GM19023 (cell line): ENCODE measurements at regions not wholly inside any gene's neighbourhood (a gene's known extent, or its start where the extent isn't known, plus 50 kb on each side); places are given as distances from the start of the nearest gene placed in this dataset.

Experiments
- ATAC-seq: cut with Tn5 transposase; IDR thresholded peaks from one replicate; pipeline ENCODE4 v1.9.1; 2021; ENCODE audit warnings: mild to moderate bottlenecking, moderate library complexity; ENCODE audit not compliant: unreplicated experiment

DNA sequence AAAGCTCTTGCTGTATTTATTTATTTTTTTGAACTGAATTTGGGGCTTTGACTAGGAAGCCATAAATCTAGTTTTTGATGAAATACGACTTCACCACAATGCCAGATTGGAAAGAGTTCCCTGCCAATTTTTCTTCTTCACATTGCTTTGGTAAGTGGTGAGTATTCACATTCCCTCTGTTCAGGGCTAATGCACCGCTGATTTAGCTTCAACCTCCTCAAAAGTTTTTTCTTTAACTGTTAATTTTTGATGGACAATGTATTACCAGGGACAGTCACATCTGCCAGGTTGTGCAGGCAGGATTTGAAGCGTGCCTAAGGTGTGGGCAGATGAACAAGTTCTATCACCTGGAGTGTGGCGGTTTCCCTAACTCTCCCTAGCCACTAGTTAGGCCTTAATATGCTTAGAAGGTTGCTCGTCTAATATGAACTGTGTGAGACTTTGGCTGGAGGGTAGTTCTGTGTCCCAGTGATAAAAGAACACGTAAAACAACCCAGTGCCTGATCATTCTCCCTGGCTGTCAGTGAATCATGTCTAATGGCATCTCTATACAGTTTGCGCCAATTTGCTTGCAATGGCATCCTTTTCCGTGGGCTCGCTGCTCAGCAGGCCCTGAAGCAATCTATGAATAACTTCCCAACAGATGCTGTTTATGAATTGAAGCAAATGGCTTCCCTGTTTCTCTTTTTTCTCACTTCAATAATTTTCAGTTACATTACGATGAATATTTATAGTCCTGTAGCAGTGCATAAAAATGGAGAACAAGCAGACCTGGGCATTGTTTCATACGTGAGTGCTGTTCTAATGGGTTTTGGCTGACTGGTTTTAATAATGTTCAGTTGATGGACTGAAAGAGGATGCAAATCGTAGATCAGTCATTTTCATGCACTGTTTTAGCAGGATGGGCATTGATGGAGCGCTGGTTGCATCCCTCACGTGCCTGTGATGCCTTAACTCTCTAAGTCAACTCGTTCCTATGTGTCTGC is 243.2 kb upstream of the SUCLG2 start:
- ATAC-seq = no peak

DNA sequence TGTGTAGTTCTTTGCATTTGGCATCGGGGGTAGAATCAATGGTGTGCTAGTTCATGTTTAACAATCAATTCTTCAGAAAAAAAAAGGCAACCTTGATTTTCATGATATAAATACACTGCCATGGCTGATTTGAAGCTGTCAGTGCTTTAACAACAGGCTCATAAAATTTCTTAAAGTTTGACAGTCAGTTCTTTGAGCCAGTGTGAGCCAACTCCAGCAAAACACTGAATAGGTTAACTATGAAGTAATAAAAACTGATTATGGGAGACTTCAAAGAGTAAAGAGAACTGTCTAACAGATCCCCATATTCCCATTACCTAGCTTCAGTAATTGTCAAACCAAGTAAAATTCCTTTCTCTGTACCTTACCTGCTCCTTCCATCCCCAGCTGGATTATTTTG is 241.7 kb upstream of the SUCLG2 start:
- no peak for ATAC-seq

DNA sequence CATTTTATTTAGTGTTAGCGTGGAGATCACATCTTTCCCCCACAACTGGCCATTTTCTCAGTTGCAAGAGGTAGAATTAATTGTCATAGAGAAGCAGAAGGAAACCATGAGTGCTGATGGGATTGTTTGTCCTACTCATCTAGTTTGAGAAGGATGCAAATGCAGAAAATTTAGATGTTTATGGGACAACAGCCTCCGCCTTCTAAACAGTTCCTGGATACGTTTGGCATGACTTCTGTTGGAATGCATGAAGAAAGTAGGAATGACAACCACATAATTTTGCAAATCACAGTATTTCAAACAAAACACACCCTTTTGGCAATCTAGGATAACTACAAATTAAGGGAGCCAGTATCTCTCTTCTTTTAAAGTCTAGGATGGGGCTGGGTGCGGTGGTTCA is 240.1 kb upstream of the SUCLG2 start:
- no peak for ATAC-seq

DNA sequence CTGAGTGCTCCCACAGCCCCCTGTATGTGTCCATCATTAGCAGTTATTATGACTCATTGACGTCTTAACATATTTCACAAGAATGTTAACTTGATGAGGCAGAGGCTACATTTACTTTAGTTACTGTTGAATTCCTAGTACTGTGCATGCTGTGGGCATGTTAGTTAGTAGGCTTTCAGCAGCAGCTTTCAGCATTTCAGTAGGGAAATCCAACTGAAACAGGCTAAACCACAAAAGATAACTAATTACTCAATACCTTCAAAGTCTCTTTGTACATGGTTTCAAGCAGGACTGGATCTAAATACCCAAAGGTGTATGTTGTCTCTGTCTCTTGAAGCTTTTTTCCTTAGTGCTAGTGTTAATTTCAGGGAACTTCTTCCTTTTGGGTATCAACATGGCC is 229.9 kb upstream of the SUCLG2 start:
- ATAC-seq = no peak

DNA sequence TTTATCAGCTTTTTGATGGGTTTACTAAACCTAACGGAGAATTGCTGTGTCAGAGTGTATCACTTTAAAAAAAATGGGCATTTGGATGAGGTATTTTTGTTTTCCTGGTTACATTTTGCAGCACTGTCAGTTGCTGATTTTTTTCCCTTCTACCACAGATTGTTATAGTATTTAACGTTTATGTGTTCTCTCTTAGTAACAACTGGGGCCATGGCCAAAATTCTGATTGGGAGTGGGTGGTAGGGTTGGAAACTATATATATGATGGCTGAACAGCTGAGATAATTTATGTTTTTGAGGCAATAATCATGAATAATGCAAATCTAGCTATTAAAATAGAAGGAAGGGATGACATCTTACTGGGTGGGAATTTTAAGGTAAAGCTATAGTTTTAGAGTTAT is 229.4 kb upstream of the SUCLG2 start:
- ATAC-seq = no peak

DNA sequence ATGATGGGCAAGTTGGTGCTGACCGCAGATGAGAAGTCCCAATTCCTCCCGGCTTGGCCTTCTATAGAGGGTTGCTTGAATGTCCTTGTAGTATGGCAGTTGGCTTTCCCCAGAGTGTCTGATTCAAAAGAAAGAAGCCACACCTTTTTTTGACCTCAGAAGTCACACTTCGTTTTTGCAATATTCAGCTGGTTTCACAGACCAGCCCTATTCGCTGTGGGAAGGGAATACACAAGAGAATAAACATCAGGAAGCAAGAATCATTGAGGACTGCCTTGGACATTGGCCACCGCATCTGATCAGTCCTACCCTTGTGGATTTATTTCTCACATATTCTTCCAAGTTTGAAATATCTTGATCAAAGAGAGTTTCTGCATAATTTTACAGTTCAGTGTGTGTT is 228.6 kb upstream of the SUCLG2 start:
- no peak for ATAC-seq

DNA sequence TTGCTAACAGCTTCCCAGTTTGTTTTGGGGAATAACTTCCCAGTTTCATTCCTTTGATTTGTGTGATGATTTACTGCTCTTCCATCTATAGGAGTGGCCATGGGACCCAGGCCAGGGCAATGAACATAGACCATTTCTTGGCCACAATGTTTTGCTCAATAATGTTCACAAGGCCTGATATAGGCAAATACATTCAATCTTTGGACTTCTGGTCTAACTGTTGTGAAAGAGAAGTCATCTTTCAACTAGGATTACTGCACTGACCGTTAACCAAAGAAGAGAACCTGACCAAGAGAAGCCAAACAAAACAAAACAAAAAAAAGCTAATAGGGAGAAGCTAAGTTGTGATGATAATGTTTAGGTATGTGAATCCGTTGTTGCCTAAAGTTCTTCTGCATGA is 221.8 kb upstream of the SUCLG2 start:
- ATAC-seq = no peak

DNA sequence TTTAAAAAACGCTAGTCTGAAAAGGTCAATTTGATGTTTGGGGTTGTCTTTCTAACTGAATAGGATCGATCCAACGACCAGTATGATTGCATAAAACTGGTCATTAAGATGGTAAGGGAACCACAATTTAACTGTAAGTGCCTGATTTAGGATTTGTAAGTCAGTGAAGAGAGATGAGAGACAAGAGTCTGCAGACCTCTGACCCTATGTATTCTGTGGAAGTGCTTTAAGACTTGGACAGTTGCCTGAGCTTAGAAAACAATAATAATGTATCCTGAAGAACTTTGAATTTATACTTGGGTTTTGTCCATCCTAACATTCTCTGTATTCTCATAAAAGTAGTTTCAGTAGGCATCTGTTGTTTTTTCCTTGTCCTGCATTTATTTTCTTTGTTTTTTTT is 221.4 kb upstream of the SUCLG2 start:
- ATAC-seq = no peak

DNA sequence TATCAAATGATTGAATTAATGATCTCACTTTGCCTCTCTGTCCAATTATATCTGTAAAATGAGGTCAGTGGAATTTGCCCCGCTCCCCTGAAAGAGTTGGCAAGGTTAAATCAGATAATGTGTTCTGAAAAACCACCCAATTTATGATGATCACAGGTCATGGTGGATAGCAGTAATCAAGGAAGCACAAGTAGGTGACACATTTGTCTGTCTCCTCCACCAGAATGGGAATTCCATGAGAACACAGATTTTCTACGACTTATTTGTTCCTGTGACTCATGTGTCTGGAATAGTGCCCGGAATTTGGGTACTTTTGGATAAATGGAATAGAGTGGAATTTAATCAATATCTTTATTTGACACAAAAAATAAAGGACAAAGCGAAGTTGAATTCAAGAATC is 220.9 kb upstream of the SUCLG2 start:
- ATAC-seq = no peak

DNA sequence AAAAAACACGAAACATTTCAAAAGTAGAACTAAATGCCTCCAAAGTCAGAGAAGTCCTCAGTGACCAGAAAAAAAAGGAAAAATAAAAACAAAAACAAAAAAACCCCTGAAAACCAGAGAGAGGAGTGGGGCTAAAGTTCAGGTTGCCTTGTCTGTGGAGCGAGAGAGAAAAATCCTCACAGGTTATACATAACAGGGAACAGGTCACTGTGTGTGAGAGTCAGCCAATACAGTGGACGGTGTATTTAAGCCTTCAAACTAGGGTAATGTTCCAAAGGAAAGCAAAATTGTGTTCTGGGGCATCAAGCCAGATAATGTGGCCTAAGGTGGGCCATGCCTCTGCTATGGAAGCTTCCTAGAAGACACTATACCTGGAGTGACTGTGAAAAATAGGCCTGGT is 216.1 kb upstream of the SUCLG2 start:
- ATAC-seq = no peak

DNA sequence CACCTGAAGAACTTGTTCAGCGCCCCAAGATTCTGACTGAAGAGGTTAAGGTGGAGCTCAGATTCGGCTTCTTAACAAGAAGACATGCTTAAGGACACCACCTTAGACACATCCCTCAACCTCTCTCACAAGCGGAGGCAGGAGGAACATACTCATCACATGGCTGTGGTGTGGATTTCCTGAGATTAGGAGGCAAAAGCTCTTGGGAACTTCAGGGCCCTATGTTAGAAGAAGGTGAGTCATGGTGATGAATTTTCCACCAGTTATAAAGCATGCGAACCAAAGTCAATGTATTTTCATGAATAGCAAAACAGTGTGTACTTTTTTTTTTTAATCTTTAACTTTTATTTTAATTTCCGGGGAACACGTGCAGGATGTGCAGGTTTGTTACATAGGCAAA is 212.2 kb upstream of the SUCLG2 start:
- no peak for ATAC-seq

DNA sequence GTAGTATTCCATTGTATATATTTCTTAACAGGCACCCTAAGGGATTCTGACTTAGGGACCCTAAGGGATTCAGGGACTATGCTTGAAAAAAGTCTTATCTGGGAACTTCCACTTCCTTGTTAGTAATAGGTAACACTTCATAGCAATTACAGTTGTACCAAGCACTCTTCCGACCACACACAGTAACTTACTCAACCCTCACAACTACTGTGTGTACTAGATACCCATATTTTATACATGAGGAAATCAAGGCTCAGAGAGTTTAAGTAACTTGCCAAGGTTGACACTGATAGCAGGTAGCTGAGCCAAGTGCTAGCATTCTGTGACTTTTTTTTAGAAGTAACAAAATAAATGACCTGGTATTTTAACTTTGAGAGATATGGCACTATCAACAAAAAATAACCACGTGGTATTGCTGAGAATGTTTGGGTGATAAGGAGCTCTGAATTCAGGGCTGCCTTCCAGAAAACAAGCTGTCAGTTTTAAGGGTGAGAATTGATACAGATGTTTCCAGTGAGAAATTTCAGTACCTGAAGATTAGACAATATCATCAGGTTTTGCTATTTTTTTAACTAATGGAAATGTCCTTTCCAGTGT is 210.3 kb upstream of the SUCLG2 start:
- ATAC-seq = no peak

DNA sequence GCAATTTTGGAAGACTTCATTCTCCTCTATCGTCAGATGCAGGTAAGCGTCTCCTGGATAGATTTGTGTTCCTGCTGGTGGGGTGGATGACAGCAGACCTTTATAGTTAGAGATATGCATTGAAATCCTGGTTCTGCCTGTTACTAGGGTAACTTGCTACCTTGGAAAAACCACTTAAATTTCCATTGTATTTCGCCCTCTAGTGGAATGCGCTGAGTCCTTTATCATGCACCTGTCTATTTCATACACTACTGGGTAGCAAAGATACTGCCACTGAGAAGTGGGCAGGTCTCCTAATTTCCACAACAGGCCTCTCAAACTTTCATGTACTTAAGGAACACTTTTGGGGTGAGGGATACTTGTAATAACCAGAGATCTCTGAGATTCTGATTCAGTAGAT is 209.5 kb upstream of the SUCLG2 start:
- ATAC-seq = no peak

DNA sequence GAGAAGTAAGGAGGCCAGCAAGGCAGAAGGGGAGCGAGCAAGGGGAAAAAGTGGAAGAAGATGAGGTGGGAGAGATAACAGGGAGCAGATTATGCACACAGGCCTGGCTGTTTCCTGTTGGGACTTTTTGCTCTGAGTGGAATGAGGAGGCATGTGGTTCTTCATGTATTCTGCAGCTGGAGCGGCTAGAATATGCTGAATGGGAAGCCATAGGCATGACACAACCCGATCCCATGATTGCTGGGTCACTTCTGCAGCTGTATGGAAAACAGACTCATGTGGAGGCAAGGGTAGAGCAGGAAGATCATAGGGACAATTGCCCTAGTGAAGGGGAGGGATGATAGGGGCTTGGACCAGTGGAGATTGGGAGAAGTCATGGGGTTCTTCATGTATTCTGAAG is 206.0 kb upstream of the SUCLG2 start:
- ATAC-seq = no peak

DNA sequence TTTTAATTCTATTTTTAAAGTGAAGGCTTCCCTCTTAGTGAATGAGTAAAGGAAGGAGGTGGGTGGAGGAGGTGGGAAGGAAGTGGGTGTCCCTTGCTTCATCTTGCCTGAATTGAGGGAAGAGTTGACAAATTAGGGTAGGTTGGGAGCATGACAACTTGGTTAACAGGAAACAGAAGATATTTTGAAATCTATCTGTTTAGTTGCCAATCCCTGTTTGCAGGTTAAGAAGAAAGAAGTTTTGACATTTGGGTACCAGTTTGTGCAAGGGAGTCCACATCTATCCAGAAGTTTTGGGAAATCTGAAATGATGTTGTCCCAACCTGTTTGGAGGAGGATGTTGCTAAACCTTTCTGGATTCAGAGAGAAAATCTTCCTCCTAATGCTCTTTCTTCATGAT is 204.1 kb upstream of the SUCLG2 start:
- ATAC-seq = no peak

DNA sequence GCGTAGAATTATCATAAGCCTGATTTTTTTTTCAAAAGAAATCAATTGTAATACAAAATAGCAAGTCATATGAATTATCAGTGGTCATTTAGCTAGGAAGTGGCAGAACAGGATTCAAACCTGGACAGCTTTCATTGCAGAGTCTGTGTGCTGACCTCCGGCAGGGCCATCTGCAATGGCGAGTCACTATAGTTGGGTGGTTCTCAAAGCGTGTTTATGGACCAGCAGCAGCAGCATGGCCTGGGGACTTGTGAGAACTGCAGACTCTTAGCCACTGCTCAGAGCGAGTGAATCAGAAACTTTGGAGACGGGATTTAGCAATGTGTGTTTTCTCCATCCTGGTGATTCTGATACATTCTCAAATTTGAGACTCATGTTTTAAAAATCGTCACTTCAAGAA is 202.3 kb upstream of the SUCLG2 start:
- ATAC-seq = no peak

DNA sequence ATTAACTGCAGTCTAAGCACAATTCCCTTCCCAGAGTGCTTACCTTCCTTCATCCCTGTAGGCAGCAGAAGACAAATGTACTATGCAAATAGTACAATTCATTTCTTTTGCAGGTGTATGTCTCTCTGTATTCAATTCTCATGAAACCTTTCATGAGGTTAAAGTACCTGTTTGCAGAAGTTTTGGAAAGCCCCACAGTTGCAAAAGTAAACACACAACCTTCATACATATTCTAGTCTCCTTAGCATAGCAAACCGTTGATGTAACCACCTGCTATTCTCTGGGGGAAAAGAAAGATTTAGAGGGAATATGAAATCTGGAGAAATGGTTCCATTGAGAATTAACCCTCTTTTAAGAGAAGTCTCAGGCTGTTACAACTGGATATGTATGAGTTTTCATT is 200.3 kb upstream of the SUCLG2 start:
- no peak for ATAC-seq

DNA sequence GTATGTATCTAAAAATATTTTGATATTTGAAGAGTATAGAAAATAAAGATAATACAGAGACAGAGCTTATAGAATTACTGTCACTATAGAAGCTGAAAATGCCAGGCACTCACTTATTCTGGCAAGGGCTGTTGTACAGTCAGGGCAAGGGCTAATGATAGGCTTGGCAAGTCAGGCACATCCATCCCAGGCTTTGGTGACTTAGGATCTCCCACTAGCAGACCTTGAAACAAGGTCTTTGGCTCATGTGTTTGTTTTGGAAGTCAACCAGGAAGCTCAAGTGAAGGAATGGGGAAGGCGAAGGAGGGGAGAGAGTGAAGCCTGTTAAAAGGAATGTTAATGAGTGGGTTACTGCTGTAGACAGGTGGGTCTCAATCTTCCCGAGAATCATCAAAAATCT is 199.1 kb upstream of the SUCLG2 start:
- ATAC-seq = no peak

DNA sequence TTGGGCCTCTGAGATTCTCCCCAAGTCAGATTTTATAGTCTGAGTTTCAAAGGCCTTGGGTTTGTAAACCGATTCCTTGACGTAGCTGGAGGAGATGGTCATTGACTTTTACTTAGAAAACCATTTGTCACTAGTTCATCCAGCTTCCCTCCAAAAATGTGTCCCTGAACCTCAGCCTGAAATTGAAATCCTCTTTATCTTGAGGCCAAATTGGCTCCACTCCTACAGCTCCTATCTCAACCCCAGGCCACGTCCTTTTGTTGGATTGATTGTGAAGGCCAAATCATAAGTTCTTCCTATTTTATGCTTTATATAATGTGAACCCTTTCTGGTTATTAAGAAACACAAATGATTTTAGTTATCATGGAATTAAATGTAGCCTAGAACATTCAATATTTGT is 193.9 kb upstream of the SUCLG2 start:
- ATAC-seq = no peak

DNA sequence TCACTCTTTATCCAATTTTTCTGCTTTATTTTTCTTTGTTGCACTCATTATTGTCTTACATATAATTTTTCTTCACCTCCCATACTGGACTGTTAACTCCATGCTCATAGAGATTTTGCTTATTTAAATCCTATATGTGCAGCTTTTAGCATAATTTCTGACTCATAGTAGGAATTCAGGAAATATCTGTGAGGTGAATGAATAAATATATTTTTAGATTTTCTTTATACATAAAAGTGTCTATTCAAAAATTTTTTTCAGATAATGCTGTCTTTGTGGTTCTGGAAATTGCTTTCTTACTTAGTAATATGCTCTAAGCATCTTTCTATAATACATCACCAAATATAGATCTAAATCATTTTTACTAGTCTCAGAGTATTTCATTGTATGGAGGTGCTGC is 191.8 kb upstream of the SUCLG2 start:
- ATAC-seq = no peak

DNA sequence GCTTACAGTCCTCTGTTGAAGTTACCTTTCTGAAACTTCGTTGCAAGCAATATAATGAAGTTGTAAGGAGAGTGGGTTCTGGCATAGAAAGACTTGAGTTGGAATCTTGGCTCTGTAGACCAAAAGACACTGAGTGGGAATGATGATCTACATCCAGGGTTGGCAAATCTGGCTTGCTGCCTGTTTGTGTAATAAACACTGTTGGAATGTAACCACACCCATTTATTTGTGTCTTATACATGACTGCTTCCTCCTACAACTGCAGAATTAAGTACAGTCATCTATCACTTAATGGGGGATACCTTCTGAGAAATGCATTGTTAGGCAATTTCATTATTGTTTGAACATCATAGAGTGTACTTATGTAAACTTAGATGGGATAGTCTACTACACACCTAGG is 178.4 kb upstream of the SUCLG2 start:
- ATAC-seq = no peak

DNA sequence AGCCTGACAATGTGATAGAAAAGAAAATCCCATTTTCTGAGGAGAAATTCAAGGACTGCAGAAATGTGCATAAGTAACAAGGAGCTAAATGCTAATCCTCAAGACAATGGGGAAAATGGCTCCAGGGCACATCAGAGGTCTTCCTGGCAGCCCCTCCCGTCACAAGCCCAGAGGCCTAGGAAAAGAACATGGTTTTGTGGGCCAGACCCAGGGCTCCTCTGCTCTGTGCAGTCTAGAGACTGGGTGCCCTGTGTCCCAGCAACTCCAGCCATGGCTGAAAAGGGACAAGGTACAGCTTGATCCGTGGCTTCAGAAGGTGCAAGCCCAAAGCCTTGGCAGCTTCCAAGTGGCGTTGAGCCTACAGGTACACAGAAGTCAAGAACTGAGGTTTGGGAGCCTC is 176.8 kb upstream of the SUCLG2 start:
- no peak for ATAC-seq
